AG08396 (cell line): ENCODE measurements at regions not wholly inside any gene's neighbourhood (a gene's known extent, or its start where the extent isn't known, plus 50 kb on each side); places are given as distances from the start of the nearest gene placed in this dataset.

ENCODE experiments used
- DNase-seq: peaks from one replicate; pipeline ENCODE4 v3.0.0; 2012; ENCODE audit warnings: low spot score, mixed read lengths

GRCh38 chr1:22264464-22265341 is 121.8 kb upstream of the WNT4 start:
- no peak for DNase-seq

DNA sequence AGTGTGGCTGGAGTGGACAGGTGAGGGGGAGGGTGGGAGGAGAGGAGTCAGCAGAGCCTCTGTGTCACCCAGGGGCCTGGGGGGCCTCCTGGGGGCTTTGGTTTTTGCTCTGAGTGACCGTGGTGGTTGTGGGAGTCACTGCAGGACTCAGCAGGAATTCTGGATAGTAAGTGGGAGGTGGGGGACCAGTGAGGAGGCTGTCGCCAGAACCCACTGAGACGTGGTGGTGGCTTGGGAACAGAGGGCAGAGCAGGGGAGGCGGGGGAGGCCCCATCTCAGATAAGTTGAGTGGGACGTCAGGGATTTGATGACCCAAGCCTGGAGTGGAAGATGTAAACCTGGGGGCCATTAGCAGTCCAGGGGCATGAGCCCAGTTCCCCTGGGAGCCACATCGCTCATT is 123.2 kb upstream of the WNT4 start:
- DNase-seq: no peak

GRCh38 chr1:22267413-22268175 is 124.7 kb upstream of the WNT4 start:
- no peak for DNase-seq

DNA sequence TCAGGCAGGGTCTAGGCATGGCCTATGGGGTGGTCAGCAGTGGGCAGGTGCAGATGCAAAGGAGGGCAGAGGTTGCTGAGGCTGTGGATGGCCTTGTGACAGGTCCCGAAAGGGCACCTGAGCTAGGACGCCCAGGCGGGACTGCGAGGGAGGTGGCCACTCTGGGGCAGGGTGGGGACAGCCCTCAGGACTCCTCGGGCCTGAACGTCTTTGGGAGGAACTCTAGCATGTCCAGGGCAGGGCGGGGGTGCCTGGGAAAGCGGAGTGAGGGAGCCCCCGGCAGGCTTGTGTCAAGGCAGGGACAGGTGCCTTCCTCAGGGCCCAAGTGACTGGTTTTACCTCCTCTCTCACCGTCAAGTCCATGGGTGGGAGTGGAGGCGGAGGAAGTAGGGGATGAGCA is 125.4 kb upstream of the WNT4 start:
- no peak for DNase-seq

DNA sequence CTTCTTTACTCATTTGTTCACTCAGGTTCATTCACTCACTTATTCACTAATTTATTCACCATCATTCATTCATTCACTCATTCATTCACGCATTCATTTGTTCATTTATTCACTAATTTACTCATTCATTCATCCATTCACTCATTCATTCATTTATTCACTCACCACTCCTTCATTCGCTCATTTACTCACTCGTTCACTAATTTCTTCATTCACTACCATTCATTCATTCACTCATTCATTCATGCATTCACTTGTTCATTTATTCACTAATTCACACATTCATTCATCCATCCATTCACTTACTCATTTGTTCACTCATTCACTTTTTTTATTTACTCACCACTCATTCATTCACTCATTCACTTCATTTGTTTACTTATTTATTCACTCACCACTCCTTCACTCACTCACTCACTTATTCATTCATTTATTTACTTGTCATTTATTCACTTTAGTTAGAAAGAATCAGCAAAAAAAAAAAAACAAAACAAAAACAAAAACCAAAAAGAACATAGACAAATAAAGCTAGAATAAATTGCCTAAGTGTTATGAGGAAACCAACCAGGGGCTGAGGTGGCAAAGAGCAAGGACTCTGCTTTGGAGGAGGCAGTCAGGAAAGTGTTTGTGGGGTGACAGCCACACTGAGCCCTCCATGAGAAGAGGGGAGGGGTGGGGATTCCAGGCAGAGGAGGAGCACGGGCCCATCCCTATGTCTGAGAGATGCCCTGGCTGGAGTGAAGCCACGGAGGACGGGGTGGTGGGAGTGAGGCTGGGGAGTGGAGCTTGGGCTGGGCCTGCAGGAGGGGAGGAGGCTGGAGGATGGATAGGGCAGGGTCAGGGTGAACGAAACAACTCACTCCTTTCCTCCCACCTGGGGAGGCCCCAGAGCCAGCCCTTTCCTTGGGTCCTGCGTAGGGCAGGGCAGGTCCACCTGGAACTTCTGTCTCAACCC is 129.2 kb upstream of the WNT4 start:
- no peak for DNase-seq

GRCh38 chr1:22273686-22274681 is 131.1 kb upstream of the WNT4 start:
- DNase-seq: no peak

GRCh38 chr1:22275167-22275566 is 132.3 kb upstream of the WNT4 start:
- no peak for DNase-seq

GRCh38 chr1:22275626-22276395 is 132.9 kb upstream of the WNT4 start:
- DNase-seq: peak; percentile 87

GRCh38 chr1:22276396-22276748 is 133.5 kb upstream of the WNT4 start:
- DNase-seq: no peak

DNA sequence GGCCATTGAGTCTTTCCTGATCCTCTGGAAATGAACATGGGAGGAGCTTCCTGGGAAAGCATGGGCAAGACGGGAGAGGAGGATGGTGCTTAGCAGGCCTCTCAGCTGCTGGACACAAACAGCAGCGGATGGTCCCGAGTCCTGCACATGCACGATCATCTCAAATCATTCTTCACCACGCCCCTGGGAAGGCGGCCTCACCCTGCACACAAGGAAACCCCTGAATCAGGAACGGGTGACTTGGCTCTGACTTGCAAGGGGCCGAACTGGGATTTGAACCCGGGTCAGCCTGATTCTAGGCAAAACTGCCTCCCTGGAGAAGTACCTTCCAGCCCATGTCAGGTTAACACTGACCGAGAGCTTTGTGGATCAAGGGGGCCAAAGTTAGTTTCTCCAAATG is 134.8 kb upstream of the WNT4 start:
- no peak for DNase-seq

GRCh38 chr1:22279735-22280134 is 136.8 kb upstream of the WNT4 start:
- DNase-seq: no peak

GRCh38 chr1:22280526-22280925 is 137.6 kb upstream of the WNT4 start:
- DNase-seq: no peak

DNA sequence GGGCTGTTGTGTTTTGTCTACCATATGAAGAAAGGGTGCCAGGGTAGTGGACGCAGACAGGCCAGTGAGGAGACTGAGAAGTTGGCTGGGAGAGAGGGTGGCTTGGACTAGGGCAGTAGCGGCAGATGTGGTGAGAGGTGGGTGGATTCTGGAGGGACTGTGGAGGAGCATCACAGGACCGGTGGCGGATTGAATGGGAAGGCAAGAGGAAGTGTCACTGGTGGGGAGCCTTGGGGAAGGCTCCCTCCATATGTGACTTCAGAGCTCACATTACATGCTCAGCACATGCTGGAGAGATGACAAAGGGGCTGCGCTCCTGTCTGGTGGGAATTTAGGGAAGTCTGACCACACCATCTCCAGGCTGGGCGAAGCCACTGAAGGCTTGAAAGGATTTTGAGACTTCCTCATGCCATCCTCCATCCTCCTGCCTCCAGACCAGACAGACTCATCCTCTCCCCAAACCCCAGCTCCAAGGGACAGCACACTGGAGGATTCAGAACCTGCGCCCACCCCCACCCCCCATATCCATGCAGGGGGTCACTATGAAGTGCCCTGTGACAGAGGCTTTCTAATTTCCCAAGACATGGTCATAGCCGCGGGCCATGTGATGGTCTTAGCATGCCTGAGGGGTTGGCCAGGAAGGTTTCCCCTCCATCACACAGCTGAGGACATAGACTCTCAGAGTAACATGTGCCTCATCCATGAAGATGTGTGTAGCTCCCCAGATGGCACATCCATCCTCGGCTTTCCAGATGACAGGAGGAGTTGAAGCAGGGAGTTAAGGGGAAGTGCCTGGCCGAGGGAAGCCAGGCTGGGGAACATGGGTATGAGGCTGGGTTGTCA is 138.8 kb upstream of the WNT4 start:
- DNase-seq: no peak

DNA sequence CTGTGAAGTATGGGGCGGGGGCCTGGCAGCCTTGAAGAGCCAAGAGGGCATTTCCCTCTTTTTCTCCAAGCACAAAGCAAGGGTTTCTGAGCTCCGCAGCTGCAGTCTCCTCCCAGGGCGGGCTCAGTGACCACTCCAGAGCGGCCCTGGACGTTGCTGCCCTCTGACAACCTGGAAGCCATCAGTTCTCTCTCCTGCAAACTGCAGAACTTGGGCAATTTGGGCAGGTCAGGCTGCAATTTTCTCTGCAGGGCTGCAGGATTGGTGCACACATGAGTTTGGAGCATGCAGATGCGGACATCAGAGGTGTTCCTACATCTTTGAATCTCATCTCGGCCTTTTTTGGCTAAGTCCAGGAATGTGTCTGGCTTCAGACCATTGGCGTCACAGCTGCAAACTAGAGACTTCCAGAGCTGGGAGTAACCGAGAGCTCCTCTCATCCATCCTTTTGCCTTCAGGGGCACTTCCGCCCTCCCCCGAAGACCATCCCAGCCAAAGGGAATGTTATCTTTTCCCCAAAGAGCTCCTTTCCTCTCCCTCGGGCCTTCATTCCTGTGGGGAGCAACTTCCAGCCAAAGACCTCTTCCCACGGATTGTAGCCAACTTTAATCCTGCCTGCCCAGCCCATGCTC is 139.6 kb upstream of the WNT4 start:
- no peak for DNase-seq

DNA sequence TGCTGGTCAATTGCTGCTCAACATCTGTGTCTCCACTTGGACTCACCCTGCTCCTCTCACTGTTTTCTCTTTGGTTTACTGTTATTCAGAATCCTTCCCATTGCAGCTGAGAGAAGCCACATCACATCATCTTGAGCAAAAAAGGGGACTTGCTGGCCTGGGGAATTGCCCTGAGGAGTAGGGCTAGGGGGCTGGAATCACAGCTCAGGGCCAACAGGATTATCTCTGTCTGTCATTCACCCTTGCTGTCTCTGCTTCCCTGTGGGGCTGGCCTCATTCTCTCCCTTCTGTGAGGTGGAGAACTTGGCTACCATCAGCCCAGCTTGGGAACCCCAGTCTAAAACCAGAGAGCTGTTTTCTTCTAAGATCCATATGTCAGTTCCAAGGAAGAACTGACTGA is 140.7 kb upstream of the WNT4 start:
- DNase-seq: no peak

DNA sequence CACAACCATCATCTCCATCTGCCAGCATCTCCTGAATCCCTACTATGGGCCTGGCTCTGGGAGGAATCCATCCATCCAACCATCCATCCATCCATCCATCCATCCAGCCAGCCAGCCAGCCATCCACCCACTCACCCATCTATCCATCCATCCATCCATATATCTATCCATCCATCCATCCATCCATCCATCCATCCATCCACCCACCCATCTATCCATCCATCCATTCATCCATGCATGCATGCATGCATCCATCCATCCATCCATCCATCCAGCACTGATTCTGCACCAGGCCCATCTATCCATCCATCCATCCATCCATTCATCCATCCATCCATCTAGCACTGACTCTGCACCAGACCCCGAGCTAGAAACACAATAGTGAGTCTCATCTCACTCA is 141.3 kb upstream of the WNT4 start:
- DNase-seq: no peak

DNA sequence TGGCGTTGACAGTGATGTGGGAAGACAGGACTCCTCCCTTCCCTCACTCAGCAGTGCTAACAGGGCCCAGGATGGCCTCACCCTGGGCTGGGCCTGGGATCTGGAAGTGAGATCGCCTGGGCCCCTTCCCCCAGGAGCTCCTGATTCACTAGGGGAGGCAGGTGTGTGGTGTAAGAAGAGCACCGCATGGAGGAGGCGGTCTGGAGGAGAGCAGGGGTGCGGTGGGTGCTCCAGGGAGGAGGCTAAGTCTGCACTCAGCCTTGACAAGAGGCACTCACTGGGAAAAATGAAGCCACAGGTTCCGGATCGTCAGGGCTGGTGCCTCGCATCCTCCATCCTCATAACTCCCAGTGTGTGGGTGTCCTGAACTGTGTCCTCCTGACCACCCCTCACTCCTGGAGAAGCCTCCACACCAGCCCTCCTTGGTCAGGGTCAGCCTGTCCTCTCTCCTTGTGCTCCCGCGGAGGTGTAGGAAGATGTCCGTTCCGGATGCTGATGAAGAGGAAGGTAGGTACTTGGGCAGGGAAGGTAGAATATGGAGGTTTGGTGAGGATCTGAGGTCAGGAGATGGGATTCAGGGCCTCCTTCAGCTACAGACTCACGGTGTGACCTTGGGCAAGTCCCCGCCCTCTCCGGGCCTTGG is 142.1 kb upstream of the WNT4 start:
- DNase-seq: no peak
